CD8-positive, alpha-beta memory T cell (primary cell): ENCODE measurements at regions not wholly inside any gene's neighbourhood (a gene's known extent, or its start where the extent isn't known, plus 50 kb on each side); places are given as distances from the start of the nearest gene placed in this dataset.

Source experiments
- CTCF ChIA-PET: fragments of 350-600 bp; sonication (Branson Sonifier 250); formaldehyde crosslinking; loops from one replicate; lab custom pipeline; 2021; ENCODE audit warnings: antibody characterized with exemption; lab: Charles Lee
- POLR2A ChIA-PET: fragments of 350-600 bp; sonication (Branson Sonifier 250); formaldehyde crosslinking; loops from one replicate; lab custom pipeline; 2021; ENCODE audit warnings: antibody characterized with exemption; lab: Charles Lee
- DNase-seq, 5 donors: peaks; one replicate each; pipeline versions ENCODE4 v3.0.0 to v3.0.0-alpha.2; 2020 to 2022; ENCODE audit warnings: mixed read lengths in 1 of 5
- H3K27ac ChIP-seq: one replicate; pipeline ENCODE4 v1.7.0; 2013; ENCODE audit warnings: low read depth, mild to moderate bottlenecking, low read length, moderate library complexity
- H3K27me3 ChIP-seq: 2 replicates; pipeline ENCODE4 v1.7.0; 2013; ENCODE audit warnings: low read length, mild to moderate bottlenecking; ENCODE audit not compliant: insufficient read depth, poor library complexity, severe bottlenecking
- H3K36me3 ChIP-seq: 2 replicates; pipeline ENCODE4 v1.7.0; 2013; ENCODE audit warnings: mild to moderate bottlenecking, low read length, moderate library complexity; ENCODE audit not compliant: insufficient read depth
- H3K4me1 ChIP-seq: 2 replicates; pipeline ENCODE4 v1.7.0; 2013; ENCODE audit warnings: mild to moderate bottlenecking, low read length, moderate library complexity; ENCODE audit not compliant: insufficient read depth
- H3K4me3 ChIP-seq: 2 replicates; pipeline ENCODE4 v1.7.0; 2013; ENCODE audit warnings: mild to moderate bottlenecking, low read length
- H3K9me3 ChIP-seq: 2 replicates; pipeline ENCODE4 v1.7.0; 2013; ENCODE audit warnings: mild to moderate bottlenecking, low read length
- H3K27ac Mint-ChIP-seq, 8 donors: one replicate each; pipeline ENCODE4 v1.8.0; 2020 to 2021; ENCODE audit warnings: mixed read lengths in 8 of 8, mild to moderate bottlenecking in 6 of 8, inconsistent platforms in 3 of 8, moderate library complexity in 3 of 8
- H3K27me3 Mint-ChIP-seq, 2 donors: one replicate each; pipeline ENCODE4 v1.8.0; 2020 to 2021; ENCODE audit warnings: mixed read lengths in 2 of 2, mild to moderate bottlenecking in 1 of 2, moderate library complexity in 1 of 2
- H3K36me3 Mint-ChIP-seq, 3 donors: one replicate each; pipeline ENCODE4 v1.8.0; 2020 to 2021; ENCODE audit warnings: mixed read lengths in 3 of 3, inconsistent platforms in 1 of 3, mild to moderate bottlenecking in 1 of 3
- H3K4me1 Mint-ChIP-seq, 3 donors: one replicate each; pipeline ENCODE4 v1.8.0; 2020 to 2021; ENCODE audit warnings: mixed read lengths in 3 of 3, inconsistent platforms in 1 of 3, mild to moderate bottlenecking in 1 of 3
- H3K4me3 Mint-ChIP-seq, 7 donors: one replicate each; pipeline ENCODE4 v1.8.0; 2020 to 2021; ENCODE audit warnings: mixed read lengths in 7 of 7, mild to moderate bottlenecking in 6 of 7, moderate library complexity in 4 of 7, inconsistent platforms in 2 of 7
- H3K9me3 Mint-ChIP-seq, 5 donors: one replicate each; pipeline ENCODE4 v1.8.0; 2020 to 2022; ENCODE audit warnings: mixed read lengths in 5 of 5, mild to moderate bottlenecking in 3 of 5, moderate library complexity in 2 of 5, inconsistent platforms in 1 of 5

DNA sequence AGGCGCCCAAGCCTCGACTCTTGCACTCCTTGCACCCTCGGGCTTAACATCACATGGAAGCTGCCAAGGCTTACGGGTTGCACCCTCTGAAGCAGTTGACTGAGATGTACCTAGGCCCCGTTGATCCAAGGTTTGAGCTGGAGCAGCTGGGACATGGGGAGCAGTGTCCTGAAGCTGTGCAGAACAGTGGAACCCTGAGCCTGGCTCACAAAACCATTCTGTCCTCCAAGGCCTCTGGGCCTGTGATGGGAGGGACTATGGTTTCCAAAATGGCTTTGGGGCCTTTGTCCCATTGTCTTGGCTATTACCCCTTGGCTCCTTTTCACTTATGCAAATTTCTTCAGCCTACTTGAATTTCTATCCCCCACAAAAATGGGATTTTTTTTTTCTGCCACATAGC lies 454.0 kb downstream of the PIK3C3 start:
- H3K4me3 ChIP-seq, result no peak overlapping the region
- POLR2A ChIA-PET, result no interaction called here

DNA sequence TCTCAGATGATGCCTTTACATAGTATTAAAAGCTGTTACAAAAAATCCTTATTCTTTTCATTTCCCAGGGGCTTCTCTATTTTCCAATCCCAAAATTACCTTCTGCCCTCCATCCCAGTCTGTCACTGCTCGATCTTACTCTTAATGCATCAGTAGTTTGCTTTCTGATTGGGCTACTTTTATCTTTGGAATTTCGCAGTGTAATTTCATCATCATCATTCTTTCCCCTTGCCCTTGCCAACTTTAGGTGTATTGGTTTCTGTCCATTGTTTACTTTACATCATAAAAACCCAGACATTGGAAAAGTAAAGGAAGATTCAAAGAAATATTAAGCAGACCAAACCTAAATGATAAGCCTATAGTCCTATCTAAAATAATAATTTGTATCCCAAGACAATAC lies 457.2 kb downstream of the PIK3C3 start:
- ChIA-PET POLR2A (no interaction called here), CTCF (no interaction called here)
- DNase-seq, result no peak
- Mint-ChIP-seq H3K4me1 (no peaks in the 10 kb centered on the region), H3K36me3 (no peaks in the 10 kb centered on the region), H3K4me3 (no peak overlapping the region), H3K9me3 (peaks cover 2 to 25% (median 14%) of the 10 kb centered on the region in 5 donors), H3K27me3 (no peaks in the 10 kb centered on the region), H3K27ac (no peak overlapping the region)
- Histone ChIP-seq H3K4me3 (no peak overlapping the region), H3K27me3 (no peaks in the 10 kb centered on the region), H3K9me3 (no peaks in the 10 kb centered on the region), H3K4me1 (no peaks in the 10 kb centered on the region), H3K36me3 (no peaks in the 10 kb centered on the region), H3K27ac (no peak overlapping the region)

More for the DNA sequence above, 454.0 kb downstream of the PIK3C3 start:
- Mint-ChIP-seq H3K4me3 (no peak overlapping the region), H3K9me3 (peaks cover 2 to 24% (median 10%) of the 10 kb centered on the region in 5 donors), H3K36me3 (no peaks in the 10 kb centered on the region), H3K4me1 (no peaks in the 10 kb centered on the region), H3K27ac (no peak overlapping the region), H3K27me3 (no peaks in the 10 kb centered on the region)
- CTCF ChIA-PET, result no interaction called here
- Histone ChIP-seq H3K27ac (no peak overlapping the region), H3K36me3 (no peaks in the 10 kb centered on the region), H3K9me3 (no peaks in the 10 kb centered on the region), H3K27me3 (no peaks in the 10 kb centered on the region), H3K4me1 (no peaks in the 10 kb centered on the region)
- no peak for DNase-seq

DNA sequence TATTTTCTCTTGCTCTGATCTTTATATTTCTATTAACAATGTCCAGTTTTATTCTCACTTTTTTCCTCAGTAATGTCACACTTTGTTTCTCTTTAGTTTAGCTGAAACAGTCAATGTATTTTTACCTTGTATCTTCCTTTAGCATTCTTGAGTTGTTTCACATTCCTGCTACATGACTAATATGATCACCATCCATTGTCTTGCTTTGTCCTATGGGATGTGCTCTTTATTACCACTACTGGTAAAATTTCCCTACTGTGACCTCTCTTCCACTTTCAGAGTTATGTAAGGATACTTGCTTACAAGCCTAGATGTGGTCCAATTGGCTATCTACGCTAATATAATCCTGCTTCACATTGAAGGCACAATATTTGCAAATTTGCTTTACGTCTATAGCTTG lies 457.9 kb downstream of the PIK3C3 start:
- no peaks in the 10 kb centered on the region for H3K4me1 ChIP-seq
- CTCF ChIA-PET, result no interaction called here

DNA sequence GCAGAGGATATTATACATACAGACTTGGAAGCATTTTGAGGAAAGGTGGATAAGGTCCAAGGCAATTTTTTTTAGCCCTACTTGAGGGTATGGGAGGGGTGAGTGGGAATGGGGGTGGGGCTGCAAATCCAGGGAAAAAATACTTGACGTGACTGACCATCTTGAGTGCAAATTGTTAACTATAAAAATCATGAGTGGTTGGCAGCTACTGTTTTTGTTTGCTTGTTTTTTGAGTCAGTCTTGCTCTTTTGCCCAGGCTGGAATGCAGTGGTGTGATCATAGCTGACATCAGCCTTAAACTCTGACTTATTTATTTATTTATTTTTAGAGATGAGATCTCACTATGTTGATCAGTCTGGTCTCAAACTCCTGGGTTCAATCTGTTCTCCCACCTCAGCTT lies 458.8 kb downstream of the PIK3C3 start:
- Histone ChIP-seq H3K4me1 (no peaks in the 10 kb centered on the region), H3K27me3 (no peaks in the 10 kb centered on the region), H3K4me3 (no peak overlapping the region), H3K9me3 (no peaks in the 10 kb centered on the region), H3K36me3 (no peaks in the 10 kb centered on the region), H3K27ac (no peak overlapping the region)
- Mint-ChIP-seq H3K27me3 (no peaks in the 10 kb centered on the region), H3K4me3 (no peak overlapping the region), H3K4me1 (no peaks in the 10 kb centered on the region), H3K9me3 (peaks cover 2 to 25% (median 6%) of the 10 kb centered on the region in 5 donors), H3K36me3 (no peaks in the 10 kb centered on the region), H3K27ac (no peak overlapping the region)
- no peak for DNase-seq
- POLR2A ChIA-PET, result no interaction called here
- CTCF ChIA-PET, result no interaction called here

More for the DNA sequence above, 457.9 kb downstream of the PIK3C3 start:
- Histone ChIP-seq H3K36me3 (no peaks in the 10 kb centered on the region), H3K4me3 (no peak overlapping the region), H3K9me3 (no peaks in the 10 kb centered on the region), H3K27me3 (no peaks in the 10 kb centered on the region), H3K27ac (no peak overlapping the region)
- no peak overlapping the region for H3K4me3 Mint-ChIP-seq
- no peaks in the 10 kb centered on the region for H3K27me3 Mint-ChIP-seq
- H3K36me3 Mint-ChIP-seq, result no peaks in the 10 kb centered on the region
- DNase-seq, result no peak
- peaks cover 2 to 25% (median 10%) of the 10 kb centered on the region in 5 donors for H3K9me3 Mint-ChIP-seq
- POLR2A ChIA-PET, result no interaction called here
- H3K4me1 Mint-ChIP-seq, result no peaks in the 10 kb centered on the region
- H3K27ac Mint-ChIP-seq, result no peak overlapping the region

DNA sequence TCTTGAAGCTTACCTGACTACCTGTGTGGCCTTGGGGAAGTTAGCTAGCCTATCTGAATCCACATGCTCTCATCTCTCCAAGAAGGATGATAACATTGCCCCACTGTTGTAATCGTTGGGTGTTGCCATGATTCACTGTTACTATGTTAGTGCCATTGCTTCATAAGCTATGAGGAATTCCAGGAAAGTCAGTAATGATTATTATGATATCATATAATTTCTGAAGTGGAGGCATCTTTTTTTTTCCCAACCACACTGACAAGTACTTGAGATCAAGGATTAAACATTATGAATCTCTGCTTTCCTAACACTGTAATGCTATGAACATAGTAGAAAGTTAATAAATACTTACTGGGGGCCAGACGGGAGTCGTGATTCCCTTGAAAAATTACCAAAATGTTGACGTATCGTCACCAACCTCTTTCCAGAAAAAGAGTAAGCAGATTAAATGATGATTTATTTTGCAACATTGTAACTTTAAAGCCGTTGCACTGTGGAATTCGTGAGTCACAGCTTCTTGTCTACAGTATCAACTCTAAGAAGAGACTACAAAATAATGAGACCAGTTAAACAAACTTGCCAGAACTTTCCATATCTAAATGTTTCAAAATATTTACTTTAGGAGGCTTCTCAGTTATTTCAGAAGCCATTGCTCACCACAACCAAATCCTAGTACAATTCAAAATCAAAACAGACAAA lies 459.9 kb downstream of the PIK3C3 start:
- no peaks in the 10 kb centered on the region for H3K4me1 Mint-ChIP-seq
- ChIA-PET CTCF (no interaction called here), POLR2A (no interaction called here)
- H3K27ac Mint-ChIP-seq, result no peak overlapping the region
- Histone ChIP-seq H3K9me3 (no peaks in the 10 kb centered on the region), H3K36me3 (no peaks in the 10 kb centered on the region), H3K27me3 (no peaks in the 10 kb centered on the region), H3K4me1 (no peaks in the 10 kb centered on the region), H3K4me3 (no peak overlapping the region), H3K27ac (no peak overlapping the region)
- DNase-seq, result no peak
- H3K36me3 Mint-ChIP-seq, result no peaks in the 10 kb centered on the region
- no peak overlapping the region for H3K4me3 Mint-ChIP-seq
- peaks cover 0 to 20% (median 3%) of the 10 kb centered on the region in 5 donors for H3K9me3 Mint-ChIP-seq
- H3K27me3 Mint-ChIP-seq, result no peaks in the 10 kb centered on the region

DNA sequence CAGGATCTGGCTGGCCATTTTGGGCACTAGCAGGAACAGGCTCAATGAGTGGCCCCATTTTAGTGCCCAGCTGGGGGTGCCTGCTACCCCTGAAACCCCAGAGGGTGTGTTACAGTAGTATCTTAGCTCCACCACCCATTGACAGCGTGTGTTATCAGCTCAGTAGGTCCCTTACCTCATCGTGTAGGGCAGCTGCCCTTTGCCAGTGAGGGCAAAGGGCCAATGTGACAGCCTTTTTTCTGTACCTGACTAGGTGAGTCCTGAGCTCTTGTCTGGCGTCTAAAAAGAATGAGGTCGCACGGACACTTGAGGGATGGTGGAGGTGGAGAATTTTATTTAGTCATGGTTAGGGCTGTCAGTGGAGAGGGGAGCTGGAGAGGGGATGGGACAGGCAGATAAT lies 462.2 kb downstream of the PIK3C3 start:
- no peaks in the 10 kb centered on the region for H3K36me3 Mint-ChIP-seq
- CTCF ChIA-PET, result no interaction called here

DNA sequence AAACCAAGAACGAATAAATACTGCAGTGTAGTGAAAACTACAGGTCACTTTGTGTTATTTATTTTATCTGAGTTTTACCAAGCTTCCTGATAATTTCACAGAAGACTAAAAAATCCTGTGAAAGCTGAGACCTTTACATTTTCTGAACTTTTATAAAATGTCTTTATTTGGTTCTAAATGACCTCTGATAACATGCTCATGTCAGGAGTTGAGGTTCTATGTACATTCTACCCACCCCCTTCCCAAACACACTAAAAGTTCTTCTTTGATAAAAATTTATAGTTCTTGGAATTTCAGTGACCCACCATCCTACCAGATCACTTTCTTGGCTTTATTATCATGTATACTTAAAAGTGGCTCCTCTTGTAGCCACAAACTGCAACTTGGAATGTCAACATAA lies 463.1 kb downstream of the PIK3C3 start:
- Mint-ChIP-seq H3K36me3 (no peaks in the 10 kb centered on the region), H3K4me1 (no peaks in the 10 kb centered on the region), H3K27me3 (no peaks in the 10 kb centered on the region), H3K9me3 (peaks cover 0 to 14% (median 9%) of the 10 kb centered on the region in 5 donors), H3K4me3 (no peak overlapping the region), H3K27ac (no peak overlapping the region)
- Histone ChIP-seq H3K4me1 (no peaks in the 10 kb centered on the region), H3K27me3 (no peaks in the 10 kb centered on the region), H3K4me3 (no peak overlapping the region), H3K9me3 (no peaks in the 10 kb centered on the region), H3K27ac (no peak overlapping the region), H3K36me3 (no peaks in the 10 kb centered on the region)
- ChIA-PET POLR2A (no interaction called here), CTCF (no interaction called here)
- DNase-seq, result no peak

More for the DNA sequence above, 462.2 kb downstream of the PIK3C3 start:
- Mint-ChIP-seq H3K27ac (no peak overlapping the region), H3K4me1 (no peaks in the 10 kb centered on the region), H3K9me3 (peaks cover 0 to 16% (median 9%) of the 10 kb centered on the region in 5 donors), H3K4me3 (no peak overlapping the region), H3K27me3 (no peaks in the 10 kb centered on the region)
- DNase-seq, result no peak
- no peaks in the 10 kb centered on the region for H3K27me3 ChIP-seq
- H3K9me3 ChIP-seq, result no peaks in the 10 kb centered on the region
- POLR2A ChIA-PET, result no interaction called here
- no peaks in the 10 kb centered on the region for H3K4me1 ChIP-seq
- H3K27ac ChIP-seq, result no peak overlapping the region
- no peaks in the 10 kb centered on the region for H3K36me3 ChIP-seq
- H3K4me3 ChIP-seq, result no peak overlapping the region

DNA sequence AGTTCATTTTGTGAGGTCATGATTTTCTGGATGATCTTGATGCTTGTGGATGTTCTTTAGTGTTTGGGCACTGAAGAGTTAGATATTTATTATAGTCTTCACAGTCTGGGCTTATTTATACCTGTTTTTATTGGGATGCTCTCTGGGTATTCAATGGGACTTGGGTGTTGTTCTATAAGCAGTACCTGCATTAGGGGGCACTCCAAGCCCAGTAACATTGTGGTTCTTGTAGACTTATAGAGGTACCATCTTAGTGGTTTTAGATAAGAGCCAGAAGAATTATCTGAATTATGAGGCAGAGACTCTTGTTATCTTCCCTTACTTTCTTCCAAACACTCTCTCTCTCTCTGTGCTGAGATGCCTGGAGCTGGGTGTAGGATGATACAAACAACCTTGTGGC lies 470.0 kb downstream of the PIK3C3 start:
- H3K27me3 ChIP-seq, result no peaks in the 10 kb centered on the region
- H3K4me3 ChIP-seq, result no peak overlapping the region
- Mint-ChIP-seq H3K4me3 (no peak overlapping the region), H3K4me1 (no peaks in the 10 kb centered on the region), H3K9me3 (peaks cover 0 to 11% (median 9%) of the 10 kb centered on the region in 5 donors), H3K36me3 (no peaks in the 10 kb centered on the region), H3K27me3 (no peaks in the 10 kb centered on the region), H3K27ac (no peak overlapping the region)
- no peaks in the 10 kb centered on the region for H3K4me1 ChIP-seq
- H3K27ac ChIP-seq, result no peak overlapping the region
- DNase-seq, result no peak
- no peaks in the 10 kb centered on the region for H3K36me3 ChIP-seq
- CTCF ChIA-PET, result no interaction called here
- H3K9me3 ChIP-seq, result no peaks in the 10 kb centered on the region
- POLR2A ChIA-PET, result no interaction called here
